Fibroblast of gingiva (primary cell): ENCODE measurements at regions not wholly inside any gene's neighbourhood (a gene's known extent, or its start where the extent isn't known, plus 50 kb on each side); places are given as distances from the start of the nearest gene placed in this dataset.

ENCODE experiments used
- DNase-seq: peaks from one replicate; pipeline ENCODE4 v3.0.0-alpha.2; 2011; ENCODE audit warnings: low read depth

DNA sequence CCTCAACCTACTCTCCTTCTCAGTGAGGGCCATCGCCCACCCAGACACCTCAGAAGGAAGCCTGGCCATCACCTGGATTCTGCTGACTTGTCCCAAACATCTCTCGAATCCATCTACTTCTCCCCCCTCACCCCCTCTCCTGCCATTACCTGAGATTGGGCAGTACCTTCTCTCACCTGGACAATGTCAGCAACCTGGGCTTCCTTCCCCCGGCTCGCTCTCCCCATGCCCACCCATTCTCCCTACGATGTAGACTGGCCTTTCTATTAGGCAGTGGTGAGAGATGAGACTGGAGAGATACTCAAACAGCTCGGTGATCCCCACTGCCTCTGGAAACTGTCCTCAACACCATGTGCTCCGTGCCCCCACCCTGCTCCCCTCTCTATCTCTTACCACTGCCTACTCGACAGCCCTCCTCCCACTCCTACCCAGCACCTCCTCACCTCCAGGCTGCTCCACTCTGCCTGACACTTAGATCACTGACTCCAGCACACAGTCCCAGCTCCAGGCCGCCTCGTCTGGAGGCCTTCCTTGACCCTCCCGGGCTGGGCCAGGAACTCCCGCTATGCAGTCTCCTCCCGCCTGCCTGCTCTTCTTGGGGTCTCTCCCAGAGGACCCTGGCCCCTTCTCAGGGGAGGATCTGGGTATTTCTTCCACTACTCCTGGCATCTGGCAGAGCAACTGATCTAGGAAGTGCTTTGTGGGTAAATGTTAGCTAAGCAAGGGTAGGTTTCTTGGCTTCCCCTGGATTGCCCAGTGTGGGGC, 235.8 kb upstream of the NLRP1 start:
- no peak for DNase-seq

DNA sequence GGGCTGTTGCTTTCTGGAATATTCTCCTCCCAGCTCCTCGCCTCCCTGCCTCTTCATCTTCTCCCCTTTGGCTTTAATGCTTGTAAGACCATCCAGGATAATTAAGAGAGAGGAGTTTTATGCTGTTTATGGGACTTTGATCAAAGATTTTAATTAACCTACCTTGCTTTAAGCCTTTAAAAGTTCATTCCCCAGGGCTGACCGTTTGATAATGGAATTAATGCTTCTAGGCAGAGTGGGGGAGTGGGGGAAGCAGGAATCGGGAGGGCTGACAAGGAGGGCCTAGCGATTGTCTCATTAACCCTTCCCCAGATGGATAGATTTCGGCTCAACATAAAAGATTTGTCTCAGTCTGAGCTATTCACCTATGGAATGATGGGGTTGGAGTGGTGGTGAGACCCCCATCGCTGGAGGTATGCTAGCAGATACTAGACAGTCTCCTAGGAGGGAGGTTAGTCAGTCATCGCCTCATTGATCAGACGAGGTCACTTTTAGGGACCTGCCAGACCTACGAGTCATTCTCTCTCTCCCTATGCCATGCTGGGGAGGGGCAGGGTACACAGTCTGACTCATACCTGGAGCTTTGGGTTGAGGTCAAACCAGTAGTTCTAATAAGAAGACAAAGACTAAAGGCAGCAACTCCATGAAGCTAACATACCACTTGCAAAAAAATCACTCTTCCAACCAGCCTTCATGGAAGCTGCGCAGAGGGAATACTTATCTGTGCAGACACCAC, 236.6 kb upstream of the NLRP1 start:
- no peak for DNase-seq

DNA sequence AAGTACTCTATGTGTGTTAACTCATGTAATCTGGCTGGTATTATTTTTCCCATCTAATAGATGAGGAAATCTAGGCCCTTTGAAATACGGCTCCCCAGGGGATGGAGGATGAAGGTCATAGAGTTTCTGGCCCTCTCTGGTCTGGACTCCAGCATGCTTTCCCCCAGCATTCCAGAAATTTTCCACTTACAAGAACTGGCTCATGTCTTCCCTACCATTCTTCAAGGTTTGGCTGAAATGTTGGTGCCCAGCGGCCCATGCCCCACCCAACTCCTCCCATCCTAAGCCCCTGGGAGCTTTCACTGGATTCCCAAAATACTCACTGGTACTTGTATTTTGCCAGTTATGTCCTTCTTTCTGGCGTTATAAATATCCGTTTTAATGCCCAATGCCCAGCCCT, 237.5 kb upstream of the NLRP1 start:
- DNase-seq, result no peak

DNA sequence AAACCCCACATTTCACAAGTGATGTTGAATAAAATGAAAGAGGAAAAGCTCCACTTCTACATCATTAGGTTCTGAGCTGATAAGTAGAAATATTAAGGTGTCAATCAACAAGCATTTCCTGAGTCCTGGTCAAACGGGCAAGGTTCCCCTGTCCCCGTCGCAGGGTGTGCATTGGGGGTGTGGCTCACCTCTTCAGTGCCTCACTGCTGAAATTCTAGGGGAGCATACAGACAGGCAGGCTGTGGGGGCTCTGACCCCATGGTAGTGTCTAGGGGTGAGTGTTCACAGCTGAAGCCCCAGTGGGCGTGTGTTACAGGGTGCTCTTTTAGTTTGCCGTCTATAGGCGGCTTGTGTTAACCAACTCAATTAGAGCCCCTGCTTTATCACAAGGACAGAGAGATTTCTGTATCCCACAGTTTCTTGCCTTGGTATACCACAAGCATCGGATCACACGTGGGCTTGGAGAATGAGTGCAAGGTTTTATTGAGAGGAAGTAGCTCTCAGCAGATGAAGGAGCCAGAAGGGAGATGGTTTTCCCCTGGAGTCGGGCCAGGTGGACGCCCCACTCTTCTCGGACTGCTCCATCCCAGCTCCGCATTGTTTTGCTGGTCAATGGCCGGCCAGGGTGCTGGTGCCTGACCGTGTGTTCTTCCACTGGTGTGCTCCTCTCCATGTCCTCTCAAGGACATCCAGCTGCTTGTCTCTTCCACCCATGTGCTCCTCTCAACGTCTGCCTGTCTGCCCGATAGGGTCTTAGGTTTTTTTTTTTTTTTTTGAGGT, 238.2 kb upstream of the NLRP1 start:
- no peak for DNase-seq

DNA sequence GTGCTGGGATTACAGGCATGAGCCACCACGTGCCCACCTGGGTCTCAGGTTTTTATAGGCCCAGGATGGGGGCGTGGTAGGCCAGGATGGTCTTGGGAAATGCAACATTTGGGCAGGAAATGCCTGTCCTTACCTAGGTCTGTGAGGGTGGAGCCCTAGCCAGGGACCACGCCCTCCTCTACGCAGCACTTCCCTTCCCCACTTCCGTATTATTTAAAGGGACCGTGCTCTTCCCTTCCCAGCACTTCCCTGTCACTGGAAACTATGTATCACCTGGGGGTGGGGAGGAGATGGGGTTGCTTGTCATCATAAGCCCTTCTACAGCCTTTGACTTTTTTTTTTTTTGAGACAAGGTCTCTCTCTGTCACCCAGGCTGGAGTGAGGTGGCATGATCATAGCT, 238.9 kb upstream of the NLRP1 start:
- DNase-seq, result no peak

DNA sequence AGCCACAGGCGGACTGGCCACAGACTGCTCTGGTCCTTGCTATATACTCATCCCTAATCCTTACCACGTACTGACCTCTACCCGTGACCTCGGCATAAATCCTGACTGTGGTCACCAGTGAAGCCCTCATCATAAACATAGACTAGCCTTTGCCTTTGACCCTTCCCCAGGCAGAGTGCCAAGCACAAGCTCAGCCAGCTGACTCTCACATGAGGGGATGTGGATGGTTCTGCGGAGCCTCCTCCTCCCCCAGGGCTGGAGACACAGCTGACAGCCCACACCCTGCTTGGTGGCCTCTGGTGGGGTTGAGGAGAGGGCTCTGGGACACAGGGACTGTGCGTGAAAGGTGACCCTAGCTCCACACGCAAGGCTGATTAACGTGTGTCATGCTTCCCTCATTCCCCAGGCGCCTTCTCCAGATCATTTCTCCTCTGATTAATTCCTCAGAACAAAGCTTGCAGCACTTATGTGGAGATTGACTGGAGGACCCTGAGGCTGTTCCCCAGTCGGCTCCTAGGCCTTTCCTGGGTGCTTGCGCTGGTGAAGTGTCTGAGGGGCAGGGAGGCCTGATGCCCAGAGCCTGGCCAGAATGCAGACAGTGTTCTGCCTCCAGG, 241.5 kb upstream of the NLRP1 start:
- no peak for DNase-seq

DNA sequence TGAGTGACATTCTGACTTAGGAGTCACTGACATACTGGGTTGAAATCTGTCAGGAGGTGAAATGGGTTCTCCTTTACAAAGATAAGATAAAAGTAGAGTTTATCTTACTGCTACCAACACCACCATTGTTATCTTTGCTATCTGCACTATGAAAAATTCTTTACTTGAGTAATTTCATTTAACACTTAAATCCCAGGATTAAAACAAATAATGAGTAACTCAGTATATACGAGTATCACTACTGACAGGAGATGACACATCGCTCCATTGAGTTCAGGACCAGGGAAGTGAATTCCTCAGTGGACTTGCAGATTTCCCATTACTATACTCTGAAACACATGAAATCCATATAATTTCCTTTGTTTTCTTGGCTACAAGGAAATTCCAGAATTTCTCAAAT, 242.1 kb upstream of the NLRP1 start:
- DNase-seq, result no peak

DNA sequence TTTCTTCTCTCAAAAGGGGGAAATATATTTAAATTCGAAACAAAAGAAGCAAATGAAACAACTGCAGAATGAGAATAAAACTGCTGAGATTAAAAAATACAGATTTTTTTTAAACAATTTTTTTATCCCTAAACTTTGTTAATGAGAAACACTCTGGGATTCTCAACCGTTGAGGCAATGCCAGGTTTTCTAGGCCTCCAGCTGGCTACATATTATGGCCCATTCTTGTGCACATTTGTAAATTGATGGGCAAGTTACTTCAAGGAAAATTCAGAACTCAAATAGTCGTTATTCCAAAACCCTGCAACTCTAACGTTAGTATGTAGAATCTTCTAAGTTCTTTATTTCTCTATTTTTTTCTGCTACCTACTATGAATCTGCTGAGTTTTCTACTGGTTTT, 239.3 kb upstream of the WSCD1 start:
- no peak for DNase-seq

DNA sequence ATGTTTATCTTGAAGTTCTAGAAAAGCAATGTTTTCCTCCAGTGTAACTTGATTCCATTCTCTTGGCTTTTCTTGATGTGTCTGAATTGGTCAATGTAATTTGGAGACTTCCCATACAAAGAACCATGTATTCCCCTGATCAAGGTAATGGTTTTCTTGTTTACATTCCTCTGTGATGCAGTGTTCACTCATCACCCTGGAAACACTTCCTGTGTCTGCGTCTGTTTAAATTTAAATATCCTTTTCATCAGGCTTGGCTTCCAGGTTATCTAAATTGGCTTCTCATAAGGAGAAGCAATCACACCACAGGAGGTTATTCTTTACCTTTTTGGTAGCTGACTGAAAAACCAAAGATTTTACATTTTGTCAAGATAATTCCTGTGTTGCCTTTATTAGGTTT, 237.3 kb upstream of the WSCD1 start:
- DNase-seq, result peak; percentile 34

DNA sequence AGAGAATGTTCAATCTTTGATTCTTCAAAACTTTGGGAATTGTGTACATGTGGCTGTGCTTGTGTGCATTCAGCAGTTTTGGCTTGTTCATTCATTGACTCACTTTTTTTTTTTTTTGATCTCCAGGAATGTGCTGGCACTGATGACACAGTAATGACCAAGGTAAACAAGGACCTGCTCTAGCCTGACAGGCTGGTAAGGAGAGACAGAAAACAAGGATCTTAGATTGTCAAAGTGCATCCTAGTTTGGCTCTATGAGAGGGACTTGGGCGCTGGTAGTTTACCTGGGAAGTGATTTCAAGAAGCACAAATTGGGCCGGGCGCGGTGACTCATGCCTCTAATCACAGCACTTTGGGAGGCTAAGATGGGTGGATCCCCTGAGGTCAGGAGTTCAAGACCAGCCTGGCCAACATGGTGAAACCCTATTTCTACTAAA, 233.1 kb upstream of the WSCD1 start:
- no peak for DNase-seq

DNA sequence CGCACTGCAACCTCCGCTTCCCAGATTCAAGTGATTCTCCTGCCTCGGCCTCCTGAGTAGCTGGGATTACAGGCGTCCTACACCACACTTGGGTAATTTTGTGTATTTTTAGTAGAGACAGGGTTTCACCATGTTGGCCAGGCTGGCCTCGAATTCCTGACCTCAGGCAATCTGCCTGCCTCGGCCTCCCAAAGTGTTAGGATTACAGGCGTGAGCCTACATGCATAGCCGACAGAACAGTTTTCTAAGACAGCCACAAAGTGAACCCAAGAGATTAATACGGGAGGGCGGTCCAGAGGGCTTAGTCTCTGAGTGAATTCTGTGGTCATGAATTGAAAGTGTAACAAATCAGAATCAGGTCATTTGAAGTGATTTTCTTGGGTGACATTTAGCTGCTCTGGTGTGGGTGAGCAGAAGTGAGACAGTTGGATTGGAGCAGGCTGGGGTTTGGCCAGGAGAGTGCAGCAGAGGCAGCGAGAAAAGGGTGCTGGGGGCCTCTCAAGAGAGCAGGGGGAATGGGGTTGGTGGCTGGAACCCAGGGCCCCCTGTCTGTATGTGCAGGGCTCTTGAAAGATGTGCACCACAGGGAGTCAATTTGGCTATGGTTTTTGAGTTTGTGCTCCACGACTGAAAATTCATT, 231.4 kb upstream of the WSCD1 start:
- no peak for DNase-seq

DNA sequence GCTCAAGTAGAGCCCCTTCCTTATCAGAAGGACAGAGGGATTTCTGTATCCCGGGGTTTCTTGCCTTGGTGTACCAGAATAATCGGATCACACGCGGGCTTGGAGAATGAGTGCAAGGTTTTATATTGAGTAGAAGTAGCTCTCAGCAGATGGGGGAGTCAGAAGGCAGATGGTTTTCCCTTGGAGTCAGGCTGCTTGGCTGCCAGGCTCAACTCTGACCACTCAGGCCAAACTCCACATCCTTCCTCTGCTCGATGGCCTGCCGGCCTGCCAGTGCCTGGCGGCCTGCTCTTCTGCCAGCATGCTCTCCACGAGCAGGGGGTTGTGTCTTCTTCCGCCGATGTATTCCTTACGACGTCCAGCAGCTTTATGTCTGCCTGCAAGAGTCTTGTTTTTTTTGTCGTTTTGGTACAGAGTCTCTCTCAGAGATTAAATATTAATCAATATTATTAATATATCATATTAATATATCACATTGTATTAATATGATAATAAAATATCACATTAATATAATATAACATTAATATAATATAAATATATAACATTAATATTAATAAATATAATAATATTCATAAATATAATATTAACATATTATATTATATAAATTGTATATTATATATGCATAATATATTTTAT, 229.2 kb upstream of the WSCD1 start:
- no peak for DNase-seq

DNA sequence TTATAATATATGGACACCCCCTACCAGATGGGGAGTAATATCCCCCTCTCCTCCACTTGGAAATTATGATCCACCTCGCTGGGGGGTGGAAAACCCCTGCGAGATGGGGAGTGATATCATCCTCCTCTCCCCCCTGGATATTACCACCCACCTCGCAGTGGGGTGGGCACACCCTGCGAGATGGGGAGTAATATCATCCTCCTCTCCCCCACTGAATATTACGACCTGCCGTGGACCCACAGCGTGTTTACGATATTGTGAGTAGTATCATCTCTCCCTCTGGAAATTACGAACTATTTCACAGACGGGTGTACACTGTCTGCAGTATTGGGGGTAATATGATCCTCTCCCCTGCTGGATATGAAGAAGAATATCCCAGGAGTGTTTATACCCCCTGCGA, 228.3 kb upstream of the WSCD1 start:
- no peak for DNase-seq

DNA sequence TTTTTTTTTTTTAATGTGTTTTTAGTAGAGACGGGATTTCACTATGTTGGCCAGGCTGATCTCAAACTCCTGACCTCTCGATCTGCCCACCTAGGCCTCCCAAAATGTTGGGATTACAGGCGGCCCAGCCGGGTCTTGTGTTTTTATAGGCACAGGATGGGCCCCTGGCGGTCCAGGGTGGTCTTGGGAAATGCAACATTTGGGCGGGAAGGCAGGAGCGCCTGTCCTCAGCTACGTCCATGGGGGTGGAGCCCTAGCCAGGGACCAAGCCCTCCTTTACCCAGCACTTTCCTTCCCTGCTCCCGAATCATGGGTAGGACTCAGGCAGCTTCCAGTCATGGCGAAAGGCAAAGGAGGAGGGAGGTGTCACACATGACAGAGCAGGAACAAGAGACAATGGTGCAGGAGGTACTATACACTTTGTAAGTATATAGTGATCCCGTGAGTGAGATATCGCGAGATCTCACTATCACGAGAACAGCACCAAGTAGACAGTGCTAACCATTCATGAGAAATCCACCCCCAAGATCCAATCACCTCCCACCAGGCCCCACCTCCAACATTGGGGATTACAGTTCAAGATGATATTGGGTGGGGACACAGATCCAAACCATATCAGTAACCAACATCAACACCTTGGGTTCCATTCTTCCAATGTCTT, 226.7 kb upstream of the WSCD1 start:
- no peak for DNase-seq

DNA sequence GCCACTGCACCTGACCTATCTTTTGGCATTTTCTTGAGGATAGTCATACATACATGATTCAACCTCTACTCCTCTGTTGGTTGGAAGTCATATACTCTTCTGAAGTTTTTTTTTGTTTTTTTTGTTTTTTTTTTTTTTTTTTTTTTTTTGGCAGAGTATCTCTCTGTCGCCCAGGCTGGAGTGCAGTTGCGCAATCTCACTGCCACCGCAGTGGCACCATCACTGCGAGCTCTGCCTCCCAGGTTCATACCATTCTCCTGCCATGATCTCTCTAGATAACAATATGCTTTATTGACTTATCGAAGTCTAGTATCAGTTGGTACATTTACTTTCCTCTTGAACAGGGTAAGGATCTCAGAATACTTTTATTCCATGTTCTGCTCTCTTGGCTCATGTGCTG, 224.2 kb upstream of the WSCD1 start:
- no peak for DNase-seq

DNA sequence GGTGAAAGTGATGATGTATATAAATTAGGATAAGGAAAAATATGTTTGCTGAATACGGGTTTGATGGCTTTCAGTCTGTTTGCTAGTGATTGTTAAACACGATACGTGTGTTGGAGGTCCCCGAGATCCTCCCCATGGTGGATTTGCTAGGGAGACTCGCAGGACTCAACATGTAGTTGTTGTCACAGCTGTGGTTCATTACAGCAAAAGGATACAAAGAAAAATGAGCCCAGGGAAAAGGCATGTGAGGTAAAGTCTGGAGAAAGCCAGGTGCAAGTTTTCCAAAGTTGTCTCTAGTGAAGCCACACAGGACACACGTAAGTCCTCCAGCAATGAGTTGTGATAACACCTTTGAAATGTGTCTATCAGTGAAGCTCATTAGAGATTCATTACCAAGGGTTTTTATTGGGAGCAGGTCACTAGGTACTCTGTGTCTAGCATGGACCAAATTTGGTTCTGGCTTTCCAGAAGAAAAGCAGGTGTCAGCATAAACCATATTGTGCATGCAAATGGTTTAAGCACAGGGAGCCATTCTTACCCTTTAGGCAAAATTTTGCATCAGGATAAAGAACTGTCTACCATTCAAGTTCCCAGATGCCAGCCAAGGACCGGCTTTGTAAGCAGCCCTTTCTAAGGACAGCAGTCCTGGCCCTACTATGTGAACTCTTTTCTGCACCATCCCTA, 215.2 kb upstream of the WSCD1 start:
- no peak for DNase-seq

DNA sequence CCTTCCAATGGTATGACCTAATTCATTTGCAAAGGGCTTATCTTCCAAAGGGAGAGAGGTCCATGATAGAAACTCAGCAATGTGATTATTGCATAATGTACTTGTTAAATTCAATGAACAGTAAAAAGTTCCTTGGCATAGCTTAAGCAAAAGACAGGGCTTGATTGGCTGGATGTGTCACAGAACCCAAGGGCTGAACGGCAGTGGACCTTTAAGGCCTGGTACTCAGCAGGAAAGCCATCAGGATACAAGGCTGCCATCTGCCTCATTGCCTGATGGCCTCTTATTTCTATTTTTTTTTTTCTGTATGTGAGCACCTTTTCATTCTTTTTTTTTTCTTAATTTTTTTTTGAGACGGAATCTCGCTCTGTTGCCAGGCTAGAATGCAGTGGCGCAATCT, 208.9 kb upstream of the WSCD1 start:
- no peak for DNase-seq

DNA sequence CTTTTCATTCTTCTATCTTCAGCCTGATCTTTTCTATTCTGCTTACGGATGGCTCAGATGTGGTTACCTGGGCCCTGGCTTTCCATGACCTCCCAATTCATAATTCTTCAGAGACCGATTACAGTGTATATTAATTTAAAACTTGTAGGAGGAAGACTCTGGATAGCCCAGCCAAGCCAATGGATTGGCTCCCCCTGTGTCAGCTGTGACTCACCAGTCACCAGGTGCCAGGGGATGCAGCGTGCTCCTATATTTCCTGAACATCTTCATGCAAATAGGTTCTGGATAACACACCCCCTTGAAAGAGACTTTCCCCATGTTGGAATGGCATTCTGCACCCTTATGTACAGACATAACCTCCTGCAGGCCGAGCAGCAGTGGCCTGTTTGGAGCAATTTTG, 208.3 kb upstream of the WSCD1 start:
- DNase-seq, result no peak

DNA sequence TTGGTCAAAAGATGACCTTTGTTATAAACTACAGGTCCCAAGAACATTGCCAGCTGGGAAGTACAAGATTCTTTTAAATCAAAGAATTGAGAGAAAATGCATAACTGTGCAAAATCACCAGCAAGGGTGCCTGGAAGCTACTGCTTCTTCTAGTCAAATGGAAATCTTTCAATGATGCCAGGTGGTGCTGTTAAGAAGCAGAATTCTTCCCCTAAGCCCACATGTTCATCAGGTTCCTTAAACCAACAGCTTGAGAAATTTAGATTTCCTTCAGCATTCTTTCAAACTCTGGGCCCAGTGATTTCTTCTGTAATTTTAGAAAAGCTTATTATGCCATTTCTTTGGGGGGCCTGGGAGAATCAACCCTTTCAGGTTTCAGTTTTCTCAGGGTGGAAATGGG, 207.8 kb upstream of the WSCD1 start:
- DNase-seq, result no peak
